Smooth muscle cell (in vitro differentiated cells): ENCODE measurements at regions not wholly inside any gene's neighbourhood (a gene's known extent, or its start where the extent isn't known, plus 50 kb on each side); places are given as distances from the start of the nearest gene placed in this dataset.
A peak's percentile ranks its signal among the peaks of the same experiment; 100 is the strongest.

Experiments
- DNase-seq: peaks from one replicate; lab custom pipeline; 2025; ENCODE audit not compliant: unreplicated experiment; lab: John Stamatoyannopoulos, UW
- H2AFZ ChIP-seq: fragments of 200-600 bp; sonication (generic); 2 replicates; pipeline ENCODE4 v1.6.0; 2016; ENCODE audit warnings: antibody characterized with exemption, low read depth, mild to moderate bottlenecking
- H3F3A ChIP-seq: fragments of 200-600 bp; sonication (generic); 2 replicates; pipeline ENCODE4 v1.6.0; 2017; ENCODE audit warnings: antibody characterized with exemption, low read depth
- H3K27ac ChIP-seq: fragments of 200-600 bp; sonication (generic); 2 replicates; pipeline ENCODE4 v1.5.1; 2016; ENCODE audit warnings: low read depth, mild to moderate bottlenecking
- H3K27me3 ChIP-seq: fragments of 200-600 bp; sonication (generic); 2 replicates; pipeline ENCODE4 v1.6.1; 2016; ENCODE audit warnings: low read depth, mild to moderate bottlenecking
- H3K36me3 ChIP-seq: fragments of 200-600 bp; sonication (generic); 2 replicates; pipeline ENCODE4 v1.5.1; 2016; ENCODE audit warnings: low read depth
- H3K4me1 ChIP-seq: fragments of 200-600 bp; sonication (generic); 2 replicates; pipeline ENCODE4 v1.5.1; 2016; ENCODE audit warnings: low read depth
- H3K4me2 ChIP-seq: fragments of 200-600 bp; sonication (generic); 2 replicates; pipeline ENCODE4 v1.6.0; 2016; ENCODE audit warnings: mild to moderate bottlenecking
- H3K4me3 ChIP-seq: fragments of 200-600 bp; sonication (generic); 2 replicates; pipeline ENCODE4 v1.5.1; 2016; ENCODE audit warnings: mild to moderate bottlenecking
- H3K79me2 ChIP-seq: fragments of 200-600 bp; sonication (generic); 2 replicates; pipeline ENCODE4 v1.6.0; 2016; ENCODE audit warnings: low read depth, mild to moderate bottlenecking
- H3K9ac ChIP-seq: fragments of 200-600 bp; sonication (generic); 2 replicates; pipeline ENCODE4 v1.6.0; 2016; ENCODE audit warnings: low read depth
- H3K9me3 ChIP-seq: fragments of 200-600 bp; sonication (generic); replicated peaks from 2 replicates; pipeline ENCODE4 v1.5.1; 2016; ENCODE audit warnings: low read depth
- H4K20me1 ChIP-seq: fragments of 200-600 bp; sonication (generic); 2 replicates; pipeline ENCODE4 v1.6.0; 2016; ENCODE audit warnings: low read depth
- CTCF ChIP-seq: fragments of 200-600 bp; sonication (generic); IDR thresholded peaks from 2 replicates; pipeline ENCODE4 v1.5.1; 2017; ENCODE audit warnings: borderline replicate concordance, mild to moderate bottlenecking, antibody characterized with exemption; ENCODE audit not compliant: insufficient read depth, poor library complexity, severe bottlenecking
- WGBS: methylation state at CpG from one replicate; pipeline ENCODE4 v1.1.7; 2016; ENCODE audit warnings: low lambda C conversion rate; 5-methylcytosine and 5-hydroxymethylcytosine counted together

DNA sequence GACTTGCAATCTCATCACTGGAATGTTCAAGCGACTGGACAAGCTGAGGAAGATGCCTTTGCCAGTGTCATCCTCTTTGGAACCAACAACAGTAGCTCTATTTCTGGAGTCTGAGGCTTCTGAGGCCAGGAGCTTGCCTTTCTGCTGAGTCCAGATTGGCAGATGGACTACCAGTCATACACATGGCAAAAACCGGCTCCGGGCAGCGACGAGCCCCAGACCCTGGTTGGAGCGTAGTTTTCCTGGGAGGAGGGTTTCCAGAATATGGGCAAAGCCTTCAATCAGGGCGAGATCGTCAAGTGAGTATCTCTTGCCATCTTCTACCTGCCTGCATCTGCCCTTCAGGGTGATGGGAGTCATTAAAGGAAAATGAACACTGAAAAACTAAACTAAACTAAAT, 807.9 kb downstream of the C4orf33 start:
- Histone ChIP-seq H3F3A (no peaks in the 10 kb centered on the region), H3K79me2 (no peaks in the 10 kb centered on the region), H3K4me3 (no peak overlapping the region), H3K36me3 (no peaks in the 10 kb centered on the region), H2AFZ (no peak overlapping the region), H3K9me3 (no peaks in the 10 kb centered on the region), H3K4me2 (no peak overlapping the region), H4K20me1 (no peaks in the 10 kb centered on the region), H3K4me1 (no peaks in the 10 kb centered on the region), H3K9ac (no peak overlapping the region), H3K27me3 (no peaks in the 10 kb centered on the region), H3K27ac (no peak overlapping the region)
- no peak for DNase-seq
- WGBS = 95% methylated on average over 8 of the region's 8 CpGs
- TF ChIP-seq CTCF = no peak

GRCh38 chr4:129905256-129905655, 809.3 kb downstream of the C4orf33 start:
- WGBS = 67% methylated on average over 1 of the region's 1 CpG
- Histone ChIP-seq H2AFZ (no peak overlapping the region), H3K36me3 (no peaks in the 10 kb centered on the region), H4K20me1 (no peaks in the 10 kb centered on the region), H3K9ac (no peak overlapping the region), H3K9me3 (no peaks in the 10 kb centered on the region), H3K27ac (no peak overlapping the region), H3K4me2 (no peak overlapping the region), H3K79me2 (no peaks in the 10 kb centered on the region), H3F3A (no peaks in the 10 kb centered on the region), H3K27me3 (no peaks in the 10 kb centered on the region), H3K4me3 (no peak overlapping the region), H3K4me1 (no peaks in the 10 kb centered on the region)
- no peak for DNase-seq
- TF ChIP-seq CTCF = no peak

DNA sequence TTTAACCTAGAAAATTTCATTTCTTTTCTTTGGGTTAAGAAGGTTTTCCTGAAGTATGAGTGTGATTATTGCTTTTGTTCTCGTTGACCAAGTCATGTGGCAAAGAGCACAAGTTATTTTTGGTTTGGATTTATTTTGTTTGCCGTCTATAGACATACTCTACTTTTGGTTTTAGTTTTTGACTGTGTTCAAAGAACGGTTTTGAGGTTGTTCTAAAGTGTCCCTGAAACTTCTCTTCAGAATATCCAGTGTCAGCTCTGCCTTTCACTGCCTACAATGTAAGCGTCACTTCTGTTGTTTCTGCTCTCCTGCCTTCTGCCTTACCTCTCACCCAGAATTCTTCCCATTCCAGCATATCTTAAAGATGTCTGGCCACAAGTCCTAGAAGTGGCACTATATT, 812.2 kb downstream of the C4orf33 start:
- Histone ChIP-seq H3K79me2 (no peaks in the 10 kb centered on the region), H3K4me1 (no peaks in the 10 kb centered on the region), H3K27me3 (no peaks in the 10 kb centered on the region), H3K4me3 (no peak overlapping the region), H3K27ac (no peak overlapping the region), H3K9me3 (no peaks in the 10 kb centered on the region), H2AFZ (peak overlapping the region; percentile 3), H3K9ac (no peak overlapping the region), H4K20me1 (no peaks in the 10 kb centered on the region), H3K36me3 (no peaks in the 10 kb centered on the region), H3F3A (no peaks in the 10 kb centered on the region), H3K4me2 (no peak overlapping the region)
- 60% methylated on average over 3 of the region's 4 CpGs for WGBS
- no peak for DNase-seq
- TF ChIP-seq CTCF = no peak

GRCh38 chr4:129916991-129917390, 821.0 kb downstream of the C4orf33 start:
- no peaks in the 10 kb centered on the region for H3K36me3 ChIP-seq
- H3K4me3 ChIP-seq = no peak overlapping the region
- no peak overlapping the region for H3K9ac ChIP-seq
- no peak overlapping the region for H2AFZ ChIP-seq
- H3F3A ChIP-seq = no peaks in the 10 kb centered on the region
- no peak overlapping the region for H3K4me2 ChIP-seq
- no peaks in the 10 kb centered on the region for H3K79me2 ChIP-seq
- no peak overlapping the region for H3K27ac ChIP-seq
- H3K27me3 ChIP-seq = no peaks in the 10 kb centered on the region
- TF ChIP-seq CTCF = no peak
- peaks cover 4% of the 10 kb centered on the region for H3K4me1 ChIP-seq
- no peaks in the 10 kb centered on the region for H4K20me1 ChIP-seq
- H3K9me3 ChIP-seq = no peaks in the 10 kb centered on the region
- no peak for DNase-seq
